ENCODE measurements at regions not wholly inside any gene's neighbourhood (a gene's known extent, or its start where the extent isn't known, plus 50 kb on each side); places are given as distances from the start of the nearest gene placed in this dataset.

DNA sequence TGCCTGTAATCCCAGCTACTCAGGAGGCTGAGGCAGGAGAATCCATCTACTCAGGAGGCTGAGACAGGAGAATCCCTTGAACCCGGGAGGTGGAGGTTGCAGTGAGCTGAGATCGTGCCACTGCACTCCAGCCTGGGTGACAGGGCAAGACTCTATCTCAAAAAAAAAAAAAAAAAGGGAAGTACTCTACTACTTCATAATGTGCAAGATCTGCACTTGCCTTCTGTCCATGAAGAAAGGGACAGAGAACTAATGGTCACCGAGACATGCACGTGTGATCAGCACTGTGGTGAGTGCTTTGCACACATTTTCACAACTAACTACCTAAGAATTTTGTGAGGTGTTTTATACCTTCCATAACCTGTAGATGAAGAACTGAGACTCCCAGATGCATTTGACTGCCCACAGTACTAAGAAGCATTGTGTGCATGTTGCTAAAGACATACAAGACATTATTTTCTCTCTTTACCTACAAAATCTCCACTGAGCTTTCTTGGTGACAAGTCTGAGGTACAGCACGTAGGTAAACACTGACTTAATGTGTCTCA, 784.8 kb upstream of the ID2 start:
- no peak for DNase-seq (ENCODE audit: low spot score)

DNA sequence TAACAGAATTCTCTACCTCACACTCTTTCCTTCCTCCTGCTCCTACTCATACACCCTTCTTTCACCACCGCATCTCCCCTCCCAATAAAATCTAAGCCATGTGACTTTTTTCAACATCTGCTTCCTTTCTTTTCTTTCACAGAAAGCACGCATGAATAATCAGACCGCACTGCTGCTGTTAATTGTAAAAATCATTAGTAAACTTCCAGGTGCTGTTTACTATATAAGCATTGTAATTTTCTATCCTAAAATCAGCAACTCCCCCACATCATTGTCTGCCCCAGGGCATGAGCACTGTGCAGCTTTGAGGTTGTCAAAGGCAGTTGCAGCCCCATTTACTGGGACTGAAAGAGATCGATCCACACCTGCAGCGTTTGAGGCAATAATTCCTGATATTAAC, 782.6 kb upstream of the ID2 start:
- no peak for DNase-seq (ENCODE audit: low spot score)

DNA sequence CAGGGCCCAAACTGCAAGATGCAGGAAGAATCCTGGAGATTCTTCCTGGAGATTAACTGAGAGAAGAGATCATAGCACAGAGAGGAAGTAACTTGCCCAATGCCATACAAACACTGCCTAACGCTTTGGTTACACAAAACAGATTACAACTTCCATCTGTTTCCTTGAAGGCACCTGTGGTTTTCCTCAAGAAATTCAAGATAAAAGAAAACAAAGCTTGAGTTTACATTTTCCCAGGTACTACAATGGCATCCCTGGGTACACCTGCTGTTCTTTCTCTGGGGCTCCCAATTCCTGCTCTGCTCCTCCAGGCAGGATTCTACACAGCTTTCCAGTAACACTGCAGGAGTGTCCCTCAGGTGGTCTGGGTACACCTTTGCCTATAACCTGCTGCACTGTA, 781.9 kb upstream of the ID2 start:
- DNase-seq (ENCODE audit: low spot score) = no peak

DNA sequence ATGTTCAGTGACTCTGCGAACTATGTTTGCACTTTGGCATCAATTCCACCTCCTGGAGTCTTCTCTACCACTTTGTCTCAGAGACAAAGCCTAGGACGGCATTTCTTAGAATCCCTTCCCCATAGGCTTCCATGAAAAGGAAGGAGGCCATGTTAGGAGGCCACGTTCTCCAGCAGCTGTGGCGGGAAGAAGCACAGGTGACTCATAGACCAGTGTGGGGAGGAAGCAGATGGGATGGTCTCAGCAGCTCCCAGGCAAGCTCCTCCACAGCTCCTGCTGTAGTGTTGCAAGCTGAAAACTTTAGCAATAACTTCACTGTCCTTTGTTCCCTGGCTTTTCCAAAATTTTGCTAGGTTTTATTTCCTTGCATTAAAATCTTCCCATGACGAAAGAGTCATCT, 781.3 kb upstream of the ID2 start:
- DNase-seq (ENCODE audit: low spot score) = no peak

DNA sequence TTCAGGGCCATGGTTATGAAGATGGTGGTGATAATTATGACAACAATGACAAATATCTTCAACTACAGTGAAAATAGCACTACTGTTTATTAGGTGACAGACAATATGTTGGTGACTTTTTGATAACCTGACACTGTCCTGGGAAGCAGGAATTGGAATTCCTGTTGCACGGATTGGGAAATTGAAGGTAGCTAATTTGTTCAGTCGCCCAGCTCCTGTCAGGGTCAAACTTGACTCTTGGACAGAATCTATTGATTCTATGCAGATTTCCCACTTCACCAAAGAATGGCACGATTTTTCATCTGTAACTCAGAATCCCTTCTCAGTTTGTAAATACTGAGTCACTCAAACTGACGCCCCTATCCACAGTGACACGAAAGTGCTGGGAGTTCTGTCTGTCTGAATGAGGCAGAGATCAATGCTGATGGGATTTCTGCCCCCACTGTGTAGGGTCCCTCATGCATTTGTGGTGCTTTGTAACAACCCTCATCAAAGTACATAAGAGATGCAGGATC, 779.5 kb upstream of the ID2 start:
- DNase-seq (ENCODE audit: low spot score) = no peak

DNA sequence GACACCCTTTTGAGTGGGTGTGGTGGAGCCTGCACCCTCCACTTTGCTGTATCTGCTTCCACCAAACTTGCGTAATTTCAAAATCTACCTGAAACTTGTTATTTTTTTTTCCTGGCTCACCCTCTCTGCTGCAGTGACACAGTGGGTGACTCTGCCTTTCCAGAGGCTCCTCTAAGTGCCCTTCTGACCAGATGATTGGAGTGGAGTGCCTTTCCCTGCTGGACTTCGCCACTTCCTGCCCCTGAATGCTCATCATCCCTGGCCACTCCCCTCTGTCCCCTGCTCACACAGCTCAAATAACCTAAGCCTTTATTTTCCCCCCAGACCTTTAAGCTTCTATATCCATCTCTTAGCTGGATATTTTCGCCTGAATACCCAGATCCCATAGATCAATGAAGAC, 777.5 kb upstream of the ID2 start:
- no peak for DNase-seq (ENCODE audit: low spot score)

DNA sequence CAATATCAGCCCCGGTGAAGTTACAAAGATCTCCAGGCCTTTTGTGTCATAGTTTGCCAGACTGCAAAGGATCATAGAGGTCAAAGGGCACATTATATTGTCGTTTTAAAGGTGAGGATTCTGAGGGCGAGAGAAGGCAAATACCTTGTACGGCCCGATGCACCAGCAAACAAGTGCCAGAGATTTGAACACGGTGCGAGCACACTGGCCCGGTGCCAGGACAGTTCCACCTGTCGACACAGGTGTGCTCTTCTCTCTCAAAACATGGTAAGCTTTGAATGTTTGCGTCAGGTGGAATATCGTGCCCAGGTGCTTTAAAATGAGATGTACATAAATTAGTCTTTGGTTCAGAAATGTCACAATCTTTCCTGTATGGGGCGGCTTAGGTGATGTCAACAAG, 776.1 kb upstream of the ID2 start:
- DNase-seq (ENCODE audit: low spot score) = no peak

DNA sequence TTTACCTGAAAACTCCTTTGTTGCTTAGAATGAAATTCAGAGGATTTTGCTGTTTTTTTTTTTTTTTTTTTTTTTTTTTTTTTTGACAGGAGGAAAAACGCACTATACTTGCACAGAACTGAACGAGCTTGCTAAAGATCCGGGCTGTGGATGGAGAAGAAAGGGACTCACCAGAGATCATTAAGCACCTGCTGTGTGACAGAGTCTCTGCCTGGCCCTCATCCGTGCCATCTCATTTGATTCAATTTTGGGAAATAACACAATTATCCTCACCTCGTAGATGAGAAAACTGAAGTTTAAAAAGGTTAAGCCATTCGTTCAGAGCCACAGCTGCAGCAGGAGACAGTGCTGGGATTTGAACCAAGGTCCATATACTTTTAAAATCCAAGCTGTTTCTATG, 775.4 kb upstream of the ID2 start:
- no peak for DNase-seq (ENCODE audit: low spot score)

DNA sequence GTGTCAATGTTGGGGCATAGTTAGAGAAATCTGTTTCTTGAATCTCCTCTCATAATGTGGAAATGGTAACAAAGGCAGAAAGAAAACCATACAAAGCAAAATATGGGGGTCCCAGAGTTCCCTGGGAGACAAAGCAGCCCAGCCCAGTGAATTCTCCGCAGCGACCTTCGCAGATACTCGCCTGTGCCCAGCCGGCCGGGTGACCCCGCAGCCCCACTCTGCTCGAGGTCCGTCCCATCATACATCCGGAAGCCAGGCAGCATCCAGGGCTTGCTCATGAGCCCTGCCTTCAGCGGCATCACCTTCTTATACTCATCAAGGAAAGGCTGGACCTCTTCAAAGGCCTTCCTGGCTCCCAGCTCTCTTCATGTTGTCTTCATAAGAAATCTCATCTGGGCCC, 774.8 kb upstream of the ID2 start:
- DNase-seq (ENCODE audit: low spot score) = no peak

DNA sequence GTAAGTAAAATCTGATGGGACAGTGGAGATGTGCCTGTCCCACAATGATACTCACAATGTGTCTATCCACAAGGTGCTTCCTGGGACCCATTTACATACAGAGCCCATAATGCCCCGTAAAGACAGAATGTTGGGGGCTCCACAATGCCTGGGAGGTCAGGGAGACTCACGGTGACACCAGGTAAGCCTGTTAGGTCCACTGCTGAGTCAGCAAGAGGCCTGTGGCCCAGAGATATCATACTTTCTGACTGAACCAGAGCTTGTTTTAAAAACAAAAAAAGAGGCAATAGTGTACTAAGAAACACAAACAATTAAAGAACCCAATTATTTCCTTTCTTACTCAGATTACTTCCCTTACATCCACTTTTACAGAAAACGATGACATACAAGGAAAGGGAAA, 771.1 kb upstream of the ID2 start:
- DNase-seq (ENCODE audit: low spot score) = no peak

DNA sequence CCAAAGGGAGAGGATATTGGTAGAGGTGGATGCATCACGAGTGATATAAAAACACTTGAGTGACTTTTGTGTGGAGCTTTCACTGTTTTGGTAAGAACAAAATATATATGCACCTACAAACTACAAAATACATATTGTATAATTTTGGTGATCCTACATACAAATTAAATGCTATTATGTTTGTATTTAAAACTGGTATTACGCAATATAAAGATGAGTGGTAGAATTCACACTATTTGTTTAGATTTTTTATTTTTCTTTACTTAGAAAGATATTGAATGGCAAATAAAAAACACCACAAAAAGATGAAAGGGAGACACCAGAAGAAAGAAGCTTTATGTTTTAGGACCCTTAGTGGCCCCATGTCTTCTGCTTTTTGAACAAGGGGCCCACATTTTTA, 770.7 kb upstream of the ID2 start:
- no peak for DNase-seq (ENCODE audit: low spot score)

DNA sequence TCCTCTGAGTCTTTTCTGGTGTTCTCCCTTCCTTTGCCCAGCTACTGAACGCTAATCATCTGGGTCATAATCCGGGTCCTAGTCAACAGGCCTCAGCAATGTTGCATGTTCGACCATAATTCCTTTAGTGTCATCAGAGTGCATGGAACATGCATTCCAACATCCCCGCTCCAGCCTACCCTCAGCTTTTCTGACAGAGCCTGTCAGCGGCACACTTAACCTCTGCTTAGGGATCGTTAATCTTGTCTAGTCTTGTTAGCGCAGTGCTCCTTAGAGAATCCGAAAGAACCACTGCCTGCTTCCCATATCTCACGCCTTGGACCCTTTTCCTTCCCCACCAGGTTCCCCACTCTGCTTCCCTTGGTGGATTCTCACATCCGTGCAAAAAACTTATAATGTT, 767.9 kb upstream of the ID2 start:
- no peak for DNase-seq (ENCODE audit: low spot score)

DNA sequence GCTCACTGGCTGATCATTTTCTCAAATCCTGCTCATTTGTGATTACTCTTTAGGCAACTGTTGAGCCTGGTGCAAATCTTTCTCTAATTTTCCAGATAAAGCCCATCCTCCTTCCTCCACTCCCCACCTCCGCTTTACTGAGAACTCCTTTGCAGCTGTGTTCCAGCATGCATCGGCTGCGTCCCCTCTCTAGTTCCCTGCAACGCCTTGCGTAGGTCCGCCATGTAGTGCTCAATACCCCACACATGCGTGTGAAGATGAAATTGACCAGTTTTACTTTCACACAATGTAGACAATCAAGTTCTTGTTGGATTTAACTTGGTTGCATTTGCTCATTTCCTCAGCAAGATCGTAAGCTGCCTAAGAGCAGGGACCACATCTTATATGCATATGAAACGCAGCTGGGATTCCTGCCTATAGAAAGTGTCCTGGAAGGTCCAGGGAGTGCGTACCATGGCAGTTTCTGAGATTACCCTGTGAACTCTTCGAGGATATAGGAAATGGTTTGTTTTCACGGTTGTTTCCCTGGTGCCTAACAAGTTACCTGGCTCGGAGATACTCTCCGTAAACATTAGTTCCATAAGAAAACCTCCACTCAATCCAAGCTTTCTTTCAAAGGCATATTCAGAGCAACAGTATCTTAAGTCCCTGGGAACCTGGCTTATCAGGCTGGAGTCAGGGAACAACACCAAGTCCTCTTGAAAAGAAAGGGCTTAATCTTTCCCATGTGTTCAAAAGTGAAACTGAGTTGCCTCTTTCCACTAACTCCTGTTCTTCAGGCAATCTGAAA, 766.4 kb upstream of the ID2 start:
- no peak for DNase-seq (ENCODE audit: low spot score)

DNA sequence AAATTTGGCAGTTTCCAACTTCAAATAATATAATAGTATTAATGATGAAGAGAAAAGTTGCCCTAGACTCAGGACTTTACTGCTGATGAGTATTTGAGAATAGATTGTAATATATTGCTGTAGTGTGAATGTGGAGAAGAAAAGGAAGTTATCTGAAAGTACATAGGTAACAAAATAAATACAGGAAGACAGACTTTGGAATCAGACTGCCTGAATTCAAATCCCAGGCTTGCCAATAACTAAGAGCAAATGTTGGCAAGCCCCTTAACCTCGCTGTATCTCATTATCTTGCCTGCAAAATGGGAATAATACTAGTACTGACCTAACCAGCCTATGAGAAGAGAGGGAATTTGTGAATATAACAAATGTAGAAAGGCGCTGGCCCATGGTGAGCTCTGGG, 765.2 kb upstream of the ID2 start:
- DNase-seq (ENCODE audit: low spot score) = no peak

DNA sequence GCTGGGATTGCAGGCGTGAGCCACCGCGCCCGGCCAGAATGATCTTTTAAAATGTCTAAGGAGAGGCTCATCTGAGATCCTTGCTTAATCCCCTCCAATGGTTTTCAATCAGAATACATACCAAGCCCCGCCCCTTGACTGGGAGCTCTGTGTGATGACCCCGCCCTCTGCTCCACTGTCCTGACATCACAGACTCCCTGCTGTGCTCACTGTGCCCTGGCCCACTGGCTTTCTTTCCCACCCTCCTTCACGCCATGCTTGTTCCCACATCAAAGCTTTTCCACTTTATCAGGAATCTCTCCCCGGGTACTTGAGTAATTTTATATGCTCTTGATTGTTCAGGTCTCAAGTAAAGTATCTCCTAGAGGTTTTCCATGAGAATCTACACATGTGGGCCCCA, 762.3 kb upstream of the ID2 start:
- DNase-seq (ENCODE audit: low spot score) = no peak

DNA sequence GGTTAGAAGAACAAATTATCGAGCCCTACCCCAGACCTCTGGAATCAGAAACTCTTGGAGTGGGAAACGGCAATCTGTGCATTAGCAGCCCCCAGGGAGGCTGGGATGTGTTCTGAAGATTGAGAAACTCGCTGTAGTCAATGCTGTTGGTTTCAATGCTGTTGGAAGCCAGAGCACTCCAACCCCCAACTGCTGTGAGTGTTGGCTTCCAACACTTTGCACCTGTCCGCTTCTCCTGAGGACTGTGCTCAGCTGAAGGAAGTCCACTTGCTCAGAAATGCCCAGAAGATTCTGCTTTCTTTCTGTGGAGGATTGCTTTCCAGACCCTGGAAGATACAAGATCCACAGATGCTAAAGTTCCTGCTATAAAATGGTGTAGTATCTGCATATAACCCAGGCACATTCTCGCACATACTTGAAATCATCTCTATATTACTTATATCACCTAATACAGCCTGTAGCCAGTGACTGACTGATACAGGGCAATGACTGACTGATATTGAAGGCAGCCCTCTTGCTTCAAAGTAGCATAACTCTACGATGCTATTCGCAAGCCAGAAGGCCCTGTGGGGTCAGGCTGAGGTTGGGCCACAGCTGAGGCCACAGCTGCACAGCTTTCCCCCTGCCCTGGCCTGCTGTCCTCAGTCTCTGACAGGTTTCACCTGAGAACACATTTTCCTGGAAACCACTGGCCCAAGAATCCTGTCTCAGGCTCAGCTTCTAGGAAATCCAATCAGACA, 757.7 kb upstream of the ID2 start:
- no peak for DNase-seq (ENCODE audit: low spot score)

DNA sequence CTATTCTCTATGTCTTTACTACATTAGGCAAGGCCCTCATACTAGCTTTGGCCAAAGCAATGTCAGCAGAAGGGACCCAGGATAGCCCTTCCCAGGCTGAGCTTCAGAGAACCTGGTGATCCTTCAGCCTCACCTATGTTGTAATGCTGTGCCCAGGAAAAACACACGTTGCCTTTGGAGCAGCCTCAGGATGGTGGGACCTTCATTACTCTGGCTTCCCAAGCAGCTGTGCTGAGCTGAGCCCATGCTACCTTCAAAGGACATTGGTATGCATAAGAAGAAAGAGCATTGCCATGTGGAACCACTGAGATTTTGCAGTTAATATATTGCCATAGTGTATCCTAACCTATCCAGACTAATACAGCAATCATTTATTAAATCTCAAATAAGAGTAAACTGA, 756.4 kb upstream of the ID2 start:
- no peak for DNase-seq (ENCODE audit: low spot score)

DNA sequence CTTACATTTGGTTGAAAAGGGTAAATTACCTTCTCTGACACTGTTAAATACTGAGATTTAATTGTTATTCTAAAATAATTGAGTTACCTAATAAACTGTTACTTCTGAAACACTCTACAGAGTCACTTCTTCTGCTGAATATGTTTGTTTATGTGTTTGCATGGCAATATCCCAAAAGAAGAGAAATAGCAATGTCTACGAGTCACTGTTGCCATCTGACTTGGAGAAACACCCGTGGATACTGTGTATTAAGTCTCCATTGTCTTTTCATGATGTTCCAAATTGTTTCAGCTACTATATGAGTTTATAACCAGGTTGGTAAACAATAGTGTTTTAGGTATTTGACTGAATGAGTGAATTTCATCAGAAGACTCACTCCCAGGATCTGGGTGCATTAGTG, 754.2 kb upstream of the ID2 start:
- no peak for DNase-seq (ENCODE audit: low spot score)

DNA sequence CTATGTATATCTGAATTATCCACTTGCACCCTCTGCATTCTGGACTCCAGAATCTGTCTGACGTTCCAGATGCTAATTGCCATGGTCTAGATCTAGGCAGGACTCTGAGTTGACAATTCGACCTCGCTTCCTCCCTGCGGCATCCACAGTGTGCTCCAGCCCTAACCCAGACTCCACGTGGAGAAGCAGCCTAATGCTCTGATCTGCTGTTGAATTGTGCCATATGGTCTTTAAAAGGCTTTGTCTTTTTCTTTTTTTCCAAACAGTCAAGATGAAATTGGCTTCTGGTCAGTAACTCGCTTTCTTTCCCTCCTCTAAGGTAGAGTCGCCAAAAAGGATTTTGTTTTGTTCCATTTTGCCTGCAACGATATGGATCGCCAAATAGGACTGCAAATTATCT, 752.6 kb upstream of the ID2 start:
- DNase-seq (ENCODE audit: low spot score) = no peak

DNA sequence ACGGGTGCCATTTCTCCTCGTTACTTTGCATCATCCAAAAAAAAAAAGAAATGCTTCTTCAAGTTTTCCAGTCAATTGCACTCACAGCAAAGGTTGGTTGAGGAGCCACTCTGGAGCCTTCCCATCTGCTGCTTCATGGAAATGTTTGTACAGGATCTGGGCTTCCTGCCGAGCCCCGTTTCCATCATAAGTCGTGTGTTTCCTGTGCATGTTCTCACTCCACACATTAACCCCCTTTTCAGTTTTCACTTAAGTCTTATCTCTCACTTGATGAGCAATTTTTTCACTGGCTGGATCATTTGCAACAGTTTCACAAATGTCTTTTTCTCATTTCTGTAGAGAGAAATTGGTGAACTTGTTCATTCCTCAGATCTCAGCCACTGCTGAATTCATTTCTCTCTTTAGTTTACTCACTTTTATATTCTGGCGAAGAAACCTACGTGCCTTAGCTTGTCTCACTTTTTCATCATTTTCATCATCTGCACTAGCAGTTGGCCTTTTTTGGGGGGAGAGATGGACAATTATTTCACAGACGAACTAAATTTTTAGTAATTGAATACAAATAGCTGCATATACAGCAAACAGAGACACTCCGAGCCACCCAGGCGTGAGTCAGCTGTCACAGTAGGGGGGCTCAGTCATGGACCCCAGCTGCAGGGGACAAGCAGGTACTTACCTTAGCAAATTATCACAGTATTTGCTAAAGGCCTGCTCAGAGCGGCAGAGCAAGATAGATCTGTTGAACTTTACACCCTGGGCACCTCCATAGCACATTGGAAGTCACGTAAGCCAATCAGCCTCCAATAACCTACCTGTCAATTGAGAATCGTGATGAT, 750.8 kb upstream of the ID2 start:
- no peak for DNase-seq (ENCODE audit: low spot score)

DNA sequence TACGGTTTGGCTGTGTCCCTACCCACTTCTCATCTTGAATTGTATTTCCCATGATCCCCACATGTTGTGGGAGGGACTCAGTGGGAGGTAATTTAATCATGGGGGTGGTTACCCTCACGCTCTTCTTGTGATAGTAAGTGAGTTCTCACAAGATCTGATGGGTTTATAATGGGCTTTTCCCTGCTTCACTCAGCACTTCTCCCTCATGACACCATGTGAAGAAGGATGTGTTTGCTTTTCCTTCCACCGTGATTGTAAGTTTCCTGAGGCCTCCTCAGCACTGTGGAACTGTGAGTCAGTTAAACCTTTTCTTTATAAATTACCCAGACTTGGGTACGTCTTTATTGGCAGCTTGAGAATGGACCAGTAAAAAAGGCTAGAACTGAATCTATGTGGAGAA, 750.0 kb upstream of the ID2 start:
- no peak for DNase-seq (ENCODE audit: low spot score)

DNA sequence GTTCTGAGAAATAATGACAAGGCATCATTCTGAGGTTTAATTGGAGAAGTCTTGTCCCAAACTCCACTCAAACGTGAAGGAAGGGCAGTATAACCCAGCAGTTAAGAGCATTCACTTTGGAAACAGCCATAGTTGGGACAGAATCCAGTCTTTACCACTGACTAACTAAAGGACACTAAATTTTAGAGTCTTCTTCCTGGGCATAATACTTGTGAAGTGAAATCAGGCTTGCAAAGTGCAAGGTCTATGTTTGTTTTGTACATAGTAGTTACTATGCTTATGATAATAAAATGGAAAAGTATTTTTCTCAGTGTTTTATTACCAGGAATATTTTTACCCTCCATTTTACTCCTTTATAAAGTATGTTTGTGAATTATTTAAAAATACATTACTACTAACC, 748.2 kb upstream of the ID2 start:
- DNase-seq (ENCODE audit: low spot score) = no peak

DNA sequence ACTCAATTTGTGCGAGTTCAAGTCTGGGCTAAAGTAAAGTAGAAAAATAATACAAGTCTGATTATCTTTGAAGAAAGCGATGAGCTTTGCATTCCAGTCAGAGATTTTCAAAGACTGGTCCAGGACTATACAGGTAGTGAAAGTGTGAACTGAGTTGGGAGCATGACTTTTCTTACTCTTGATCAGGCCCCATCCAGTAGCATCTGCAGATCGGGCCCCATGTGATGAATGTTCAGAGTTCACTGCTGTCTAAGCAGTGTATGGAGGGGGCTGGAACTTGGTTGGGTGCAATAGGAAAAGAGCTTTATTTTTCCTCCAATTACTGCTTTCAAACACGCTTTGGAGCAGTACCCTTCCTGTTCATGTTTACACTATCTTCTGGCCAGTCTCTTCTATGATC, 747.4 kb upstream of the ID2 start:
- DNase-seq (ENCODE audit: low spot score) = no peak
